SK-N-DZ (cell line): ENCODE measurements at regions not wholly inside any gene's neighbourhood (a gene's known extent, or its start where the extent isn't known, plus 50 kb on each side); places are given as distances from the start of the nearest gene placed in this dataset.

Source experiments
- DNase-seq: peaks from one replicate; pipeline ENCODE4 v3.0.0-alpha.2; 2015; ENCODE audit warnings: low spot score

- no peak for DNase-seq
Measured at GRCh38 chr5:68708156-68708841, 385.5 kb upstream of the SLC30A5 start.

GRCh38 chr5:68708842-68709170 is 385.0 kb upstream of the SLC30A5 start:
- no peak for DNase-seq

GRCh38 chr5:68709239-68709638 is 384.6 kb upstream of the SLC30A5 start:
- DNase-seq: no peak

- DNase-seq: no peak
Measured at GRCh38 chr5:68710514-68710913, 383.3 kb upstream of the SLC30A5 start.

GRCh38 chr5:68711293-68712200 is 382.3 kb upstream of the SLC30A5 start:
- no peak for DNase-seq

GRCh38 chr5:68714810-68715209 is 379.0 kb upstream of the SLC30A5 start:
- no peak for DNase-seq

GRCh38 chr5:68720884-68721610 is 372.8 kb upstream of the SLC30A5 start:
- DNase-seq: no peak

GRCh38 chr5:68722357-68722756 is 371.5 kb upstream of the SLC30A5 start:
- DNase-seq: no peak

GRCh38 chr5:68725905-68726683 is 367.7 kb upstream of the SLC30A5 start:
- no peak for DNase-seq

- DNase-seq: peak; percentile 12
Measured at GRCh38 chr5:68727931-68728330, 365.9 kb upstream of the SLC30A5 start.

- DNase-seq: no peak
Measured at GRCh38 chr5:68729678-68730077, 364.1 kb upstream of the SLC30A5 start.

GRCh38 chr5:68730220-68730978 is 363.4 kb upstream of the SLC30A5 start:
- DNase-seq: peak; percentile 57

GRCh38 chr5:68730979-68731654 is 362.7 kb upstream of the SLC30A5 start:
- no peak for DNase-seq

GRCh38 chr5:68732251-68732650 is 361.6 kb upstream of the SLC30A5 start:
- no peak for DNase-seq

GRCh38 chr5:68734781-68735180 is 359.0 kb upstream of the SLC30A5 start:
- DNase-seq: no peak

GRCh38 chr5:68738236-68738635 is 355.6 kb upstream of the SLC30A5 start:
- DNase-seq: no peak

GRCh38 chr5:68738841-68739240 is 355.0 kb upstream of the SLC30A5 start:
- no peak for DNase-seq

GRCh38 chr5:68739752-68740151 is 354.1 kb upstream of the SLC30A5 start:
- no peak for DNase-seq

GRCh38 chr5:68740226-68740910 is 353.4 kb upstream of the SLC30A5 start:
- DNase-seq: peak; percentile 20

- DNase-seq: no peak
Measured at GRCh38 chr5:68744206-68744605, 349.6 kb upstream of the SLC30A5 start.
